Left lung (tissue), 4 donors: ENCODE measurements at regions not wholly inside any gene's neighbourhood (a gene's known extent, or its start where the extent isn't known, plus 50 kb on each side); places are given as distances from the start of the nearest gene placed in this dataset.

Experiments used
- ATAC-seq: fragments of 200-7000 bp; cut with Tn5 transposase; one replicate; pipeline ENCODE4 v1.9.1; 2020; ENCODE audit warnings: moderate library complexity
- DNase-seq, 4 donors: peaks; one replicate each; pipeline ENCODE4 v3.0.0-alpha.2; 2013 to 2020
- H3K27ac ChIP-seq, 2 donors: fragments of 200-600 bp; sonication (generic) in 1 of 2; one replicate each; pipeline versions ENCODE4 v1.5.0 to v1.8.0; 2020 to 2021
- H3K27me3 ChIP-seq, 2 donors: fragments of 200-600 bp; sonication (generic) in 1 of 2; one replicate each; pipeline versions ENCODE4 v1.5.0 to v1.8.0; 2020 to 2021
- H3K36me3 ChIP-seq, 2 donors: fragments of 200-600 bp; sonication (generic) in 1 of 2; one replicate each; pipeline versions ENCODE4 v1.5.0 to v1.8.0; 2020 to 2021
- H3K4me1 ChIP-seq, 2 donors: fragments of 200-600 bp; one replicate each; pipeline ENCODE4 v1.8.0; 2021
- H3K4me3 ChIP-seq, 2 donors: fragments of 200-600 bp; sonication (generic) in 1 of 2; one replicate each; pipeline versions ENCODE4 v1.5.0 to v1.8.0; 2020 to 2021; ENCODE audit warnings: mild to moderate bottlenecking in 1 of 2
- H3K9me3 ChIP-seq, 2 donors: fragments of 200-600 bp; sonication (generic) in 1 of 2; one replicate each; pipeline versions ENCODE4 v1.5.0 to v1.8.0; 2020 to 2021
- intact Hi-C, 2 donors: fragments of 100-400 bp; cut with DNase I; formaldehyde crosslinking; loops; one replicate each; pipeline versions ENCODE4 v1.11.2 to v1.14.2; 2022
- TF ChIP-seq, protein P1 (sequence below), 2 donors: fragments of 200-600 bp; sonication (generic) in 1 of 2; IDR thresholded peaks; one replicate each; pipeline versions ENCODE4 v1.5.0 to v1.8.0; 2021; ENCODE audit warnings: antibody characterized with exemption in 2 of 2
- donor health status: DM: no; HTN: yes; CAD: no.
- donor health status: DM: no; HTN: no; CAD: no.

GRCh38 chr2:56933976-56934375, 750.2 kb downstream of the CCDC85A start:
- Histone ChIP-seq H3K27me3 (no peaks in the 10 kb centered on the region), H3K4me3 (no peak overlapping the region), H3K36me3 (no peaks in the 10 kb centered on the region), H3K9me3 (no peaks in the 10 kb centered on the region), H3K4me1 (no peaks in the 10 kb centered on the region), H3K27ac (no peak overlapping the region)
- DNase-seq (no peak), ATAC-seq (no peak)
- TF ChIP-seq, protein P1, sequence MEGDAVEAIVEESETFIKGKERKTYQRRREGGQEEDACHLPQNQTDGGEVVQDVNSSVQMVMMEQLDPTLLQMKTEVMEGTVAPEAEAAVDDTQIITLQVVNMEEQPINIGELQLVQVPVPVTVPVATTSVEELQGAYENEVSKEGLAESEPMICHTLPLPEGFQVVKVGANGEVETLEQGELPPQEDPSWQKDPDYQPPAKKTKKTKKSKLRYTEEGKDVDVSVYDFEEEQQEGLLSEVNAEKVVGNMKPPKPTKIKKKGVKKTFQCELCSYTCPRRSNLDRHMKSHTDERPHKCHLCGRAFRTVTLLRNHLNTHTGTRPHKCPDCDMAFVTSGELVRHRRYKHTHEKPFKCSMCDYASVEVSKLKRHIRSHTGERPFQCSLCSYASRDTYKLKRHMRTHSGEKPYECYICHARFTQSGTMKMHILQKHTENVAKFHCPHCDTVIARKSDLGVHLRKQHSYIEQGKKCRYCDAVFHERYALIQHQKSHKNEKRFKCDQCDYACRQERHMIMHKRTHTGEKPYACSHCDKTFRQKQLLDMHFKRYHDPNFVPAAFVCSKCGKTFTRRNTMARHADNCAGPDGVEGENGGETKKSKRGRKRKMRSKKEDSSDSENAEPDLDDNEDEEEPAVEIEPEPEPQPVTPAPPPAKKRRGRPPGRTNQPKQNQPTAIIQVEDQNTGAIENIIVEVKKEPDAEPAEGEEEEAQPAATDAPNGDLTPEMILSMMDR (IDR thresholded peaks at IDR 0.05) = no peak
- intact Hi-C loops = no loop called here

DNA sequence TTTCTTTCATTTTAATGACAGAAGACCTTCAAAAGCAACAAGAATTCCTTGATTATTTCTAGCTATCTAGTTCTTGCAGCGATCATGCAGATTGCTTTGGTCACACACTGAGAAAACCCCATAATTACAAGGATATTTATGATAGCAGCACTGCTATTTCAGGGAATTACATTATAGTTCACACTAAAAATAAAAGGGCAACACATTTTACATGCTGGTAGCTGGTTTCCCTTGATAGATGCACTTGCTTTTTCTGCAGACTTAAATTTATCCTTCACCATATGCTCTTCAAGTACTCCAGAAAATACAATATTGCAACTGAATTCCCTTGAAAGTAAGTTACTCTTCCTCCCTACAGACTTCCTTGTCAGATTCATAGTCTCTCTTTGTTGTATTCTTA, 751.1 kb downstream of the CCDC85A start:
- no peaks in the 10 kb centered on the region for H3K9me3 ChIP-seq
- H3K27ac ChIP-seq = no peak overlapping the region
- no peaks in the 10 kb centered on the region for H3K27me3 ChIP-seq
- H3K36me3 ChIP-seq = no peaks in the 10 kb centered on the region
- H3K4me1 ChIP-seq = no peaks in the 10 kb centered on the region
- ATAC-seq (no peak), DNase-seq (no peak)
- no peak overlapping the region for H3K4me3 ChIP-seq
- TF ChIP-seq, protein P1 (IDR thresholded peaks at IDR 0.05) = no peak
- intact Hi-C loops = no loop called here

DNA sequence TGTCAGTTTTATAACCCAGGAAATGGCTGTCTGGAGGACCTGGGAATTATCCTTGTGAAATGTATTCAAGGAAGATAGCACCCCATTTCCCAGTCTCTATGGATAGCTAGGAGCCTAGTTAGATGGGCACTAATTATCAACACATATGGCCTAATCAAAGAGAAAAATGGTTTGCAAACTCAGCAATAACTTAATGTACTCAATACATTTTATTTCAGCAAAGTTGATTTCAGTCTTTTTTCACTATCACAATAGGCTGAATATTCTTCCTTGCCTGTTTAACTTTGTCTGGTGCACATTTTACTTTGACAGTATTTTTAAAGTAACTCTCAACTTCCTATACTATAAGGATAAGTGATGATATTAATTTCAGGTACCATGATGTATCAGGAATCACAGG, 756.3 kb downstream of the CCDC85A start:
- TF ChIP-seq, protein P1 (IDR thresholded peaks at IDR 0.05) = no peak
- Histone ChIP-seq H3K27ac (no peak overlapping the region), H3K36me3 (no peaks in the 10 kb centered on the region), H3K9me3 (no peaks in the 10 kb centered on the region), H3K4me3 (no peak overlapping the region), H3K27me3 (no peaks in the 10 kb centered on the region), H3K4me1 (no peaks in the 10 kb centered on the region)
- intact Hi-C loops = no loop called here
- ATAC-seq (no peak), DNase-seq (no peak)

DNA sequence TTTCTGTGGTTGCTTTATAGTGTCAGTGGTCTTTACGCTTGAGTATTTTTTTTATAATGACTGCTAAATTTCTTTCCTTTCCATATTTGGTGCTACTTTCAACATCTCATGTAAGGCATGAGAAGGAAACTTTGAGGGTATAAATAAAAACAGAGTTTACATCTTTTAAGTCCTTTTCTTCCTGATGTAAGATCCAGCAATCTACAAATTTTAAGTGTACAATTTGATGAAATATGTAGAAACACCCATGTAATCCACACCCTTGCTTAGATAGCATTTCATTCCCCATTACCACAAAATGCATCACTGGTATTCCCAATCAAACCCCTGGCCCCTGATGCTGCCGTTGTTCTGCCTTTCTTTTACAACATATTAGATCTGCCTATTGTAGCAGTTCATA, 769.1 kb downstream of the CCDC85A start:
- DNase-seq (no peak), ATAC-seq (no peak)
- TF ChIP-seq, protein P1 (IDR thresholded peaks at IDR 0.05) = no peak
- intact Hi-C loops = no loop called here
- H3K36me3 ChIP-seq = no peaks in the 10 kb centered on the region
- peaks cover 0 to 23% of the 10 kb centered on the region in 2 donors for H3K9me3 ChIP-seq
- no peaks in the 10 kb centered on the region for H3K27me3 ChIP-seq
- H3K27ac ChIP-seq = no peak overlapping the region
- H3K4me1 ChIP-seq = no peaks in the 10 kb centered on the region
- no peak overlapping the region for H3K4me3 ChIP-seq

GRCh38 chr2:56960581-56960980, 776.8 kb downstream of the CCDC85A start:
- no peak for ATAC-seq
- no peak overlapping the region for H3K4me3 ChIP-seq
- H3K27me3 ChIP-seq = no peaks in the 10 kb centered on the region
- H3K9me3 ChIP-seq = peaks cover 0 to 31% of the 10 kb centered on the region in 2 donors
- no peak for DNase-seq
- intact Hi-C loops = no loop called here
- no peak overlapping the region for H3K27ac ChIP-seq
- TF ChIP-seq, protein P1 (IDR thresholded peaks at IDR 0.05) = no peak
- H3K36me3 ChIP-seq = no peaks in the 10 kb centered on the region
- H3K4me1 ChIP-seq = no peaks in the 10 kb centered on the region
